ENCODE measurements at regions not wholly inside any gene's neighbourhood (a gene's known extent, or its start where the extent isn't known, plus 50 kb on each side); places are given as distances from the start of the nearest gene placed in this dataset.

GRCh38 chr1:102315096-102315495, 318.4 kb upstream of the OLFM3 start:
- no peak for TF ChIP-seq CTCF (IDR thresholded peaks at IDR 0.05)
- no peak for TF ChIP-seq MAX (IDR thresholded peaks at IDR 0.05)
- TF ChIP-seq, protein P1, sequence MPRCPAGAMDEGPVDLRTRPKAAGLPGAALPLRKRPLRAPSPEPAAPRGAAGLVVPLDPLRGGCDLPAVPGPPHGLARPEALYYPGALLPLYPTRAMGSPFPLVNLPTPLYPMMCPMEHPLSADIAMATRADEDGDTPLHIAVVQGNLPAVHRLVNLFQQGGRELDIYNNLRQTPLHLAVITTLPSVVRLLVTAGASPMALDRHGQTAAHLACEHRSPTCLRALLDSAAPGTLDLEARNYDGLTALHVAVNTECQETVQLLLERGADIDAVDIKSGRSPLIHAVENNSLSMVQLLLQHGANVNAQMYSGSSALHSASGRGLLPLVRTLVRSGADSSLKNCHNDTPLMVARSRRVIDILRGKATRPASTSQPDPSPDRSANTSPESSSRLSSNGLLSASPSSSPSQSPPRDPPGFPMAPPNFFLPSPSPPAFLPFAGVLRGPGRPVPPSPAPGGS (IDR thresholded peaks at IDR 0.05) = no peak
